HG03558 (cell line): ENCODE measurements at regions not wholly inside any gene's neighbourhood (a gene's known extent, or its start where the extent isn't known, plus 50 kb on each side); places are given as distances from the start of the nearest gene placed in this dataset.

Experiments
- ATAC-seq: cut with Tn5 transposase; IDR thresholded peaks from one replicate; pipeline ENCODE4 v1.9.1; 2021; ENCODE audit warnings: moderate number of reproducible peaks; ENCODE audit not compliant: unreplicated experiment; ENCODE audit errors: extremely low read depth

GRCh38 chr2:217195658-217196446 is 336.0 kb upstream of the TNP1 start:
- ATAC-seq: no peak

- ATAC-seq: no peak
These were observed 335.2 kb upstream of the TNP1 start for GRCh38 chr2:217195016-217195415.

- ATAC-seq: no peak
These were observed 333.8 kb upstream of the TNP1 start for GRCh38 chr2:217193431-217194340.

GRCh38 chr2:217192366-217192765 is 332.5 kb upstream of the TNP1 start:
- no peak for ATAC-seq

- no peak for ATAC-seq
These were observed 329.9 kb upstream of the TNP1 start for GRCh38 chr2:217189747-217190146.

- no peak for ATAC-seq
These were observed 329.3 kb upstream of the TNP1 start for GRCh38 chr2:217189131-217189530.

- ATAC-seq: no peak
These were observed 326.9 kb upstream of the TNP1 start for GRCh38 chr2:217186668-217187159.

GRCh38 chr2:217186152-217186551 is 326.3 kb upstream of the TNP1 start:
- ATAC-seq: no peak

GRCh38 chr2:217185265-217185995 is 325.6 kb upstream of the TNP1 start:
- no peak for ATAC-seq

- ATAC-seq: no peak
These were observed 324.4 kb upstream of the TNP1 start for GRCh38 chr2:217184242-217184641.

GRCh38 chr2:217183471-217183870 is 323.6 kb upstream of the TNP1 start:
- no peak for ATAC-seq

- no peak for ATAC-seq
These were observed 323.1 kb upstream of the TNP1 start for GRCh38 chr2:217182926-217183325.

- no peak for ATAC-seq
These were observed 321.6 kb upstream of the TNP1 start for GRCh38 chr2:217181512-217181911.

GRCh38 chr2:217179854-217180253 is 320.0 kb upstream of the TNP1 start:
- no peak for ATAC-seq

GRCh38 chr2:217178341-217178740 is 318.5 kb upstream of the TNP1 start:
- no peak for ATAC-seq

- no peak for ATAC-seq
These were observed 317.9 kb upstream of the TNP1 start for GRCh38 chr2:217177720-217178119.

- no peak for ATAC-seq
These were observed 312.0 kb upstream of the TNP1 start for GRCh38 chr2:217171874-217172273.

- ATAC-seq: no peak
These were observed 308.6 kb upstream of the TNP1 start for GRCh38 chr2:217168496-217168895.

GRCh38 chr2:217167531-217167930 is 307.7 kb upstream of the TNP1 start:
- no peak for ATAC-seq

GRCh38 chr2:217166241-217166850 is 306.5 kb upstream of the TNP1 start:
- ATAC-seq: no peak
